HEK293T (cell line): ENCODE measurements at regions not wholly inside any gene's neighbourhood (a gene's known extent, or its start where the extent isn't known, plus 50 kb on each side); places are given as distances from the start of the nearest gene placed in this dataset.

ENCODE experiments used
- ARNT ChIP-seq: fragments of 450-650 bp; IDR thresholded peaks from 2 replicates; pipeline ENCODE4 v1.6.1; 2017; ENCODE audit warnings: mild to moderate bottlenecking
- BHLHE40 ChIP-seq: fragments of 450-650 bp; IDR thresholded peaks from 2 replicates; pipeline ENCODE4 v1.6.1; 2016; ENCODE audit warnings: mild to moderate bottlenecking, moderate library complexity, borderline replicate concordance
- FOXA1 ChIP-seq: fragments of 450-650 bp; IDR thresholded peaks from 2 replicates; pipeline ENCODE4 v1.6.1; 2016; ENCODE audit warnings: mild to moderate bottlenecking
- FOXK2 ChIP-seq: fragments of 450-650 bp; IDR thresholded peaks from 2 replicates; pipeline ENCODE4 v1.6.1; 2016; ENCODE audit warnings: mild to moderate bottlenecking
- FOXM1 ChIP-seq: fragments of 450-650 bp; IDR thresholded peaks from 2 replicates; pipeline ENCODE4 v1.6.1; 2017; ENCODE audit warnings: mild to moderate bottlenecking, borderline replicate concordance
- L3MBTL2 ChIP-seq: fragments of 450-650 bp; conservative IDR thresholded peaks from 2 replicates; pipeline ENCODE4 v1.6.1; 2016; ENCODE audit warnings: mild to moderate bottlenecking
- NFRKB ChIP-seq: fragments of 450-650 bp; IDR thresholded peaks from 2 replicates; pipeline ENCODE4 v1.6.1; 2016; ENCODE audit warnings: mild to moderate bottlenecking, moderate library complexity
- SP1 ChIP-seq: fragments of 450-650 bp; IDR thresholded peaks from 2 replicates; pipeline ENCODE4 v1.6.1; 2017
- SUZ12 ChIP-seq: fragments of 450-650 bp; IDR thresholded peaks from 2 replicates; pipeline ENCODE4 v1.6.1; 2016; ENCODE audit warnings: mild to moderate bottlenecking
- TARDBP ChIP-seq: fragments of 450-650 bp; IDR thresholded peaks from 2 replicates; pipeline ENCODE4 v1.6.1; 2016
- ZNF384 ChIP-seq: fragments of 450-650 bp; IDR thresholded peaks from 2 replicates; pipeline ENCODE4 v1.6.1; 2016
- TF ChIP-seq, protein P1 (sequence below): fragments of 450-650 bp; IDR thresholded peaks from 2 replicates; pipeline ENCODE4 v1.6.1; 2016

DNA sequence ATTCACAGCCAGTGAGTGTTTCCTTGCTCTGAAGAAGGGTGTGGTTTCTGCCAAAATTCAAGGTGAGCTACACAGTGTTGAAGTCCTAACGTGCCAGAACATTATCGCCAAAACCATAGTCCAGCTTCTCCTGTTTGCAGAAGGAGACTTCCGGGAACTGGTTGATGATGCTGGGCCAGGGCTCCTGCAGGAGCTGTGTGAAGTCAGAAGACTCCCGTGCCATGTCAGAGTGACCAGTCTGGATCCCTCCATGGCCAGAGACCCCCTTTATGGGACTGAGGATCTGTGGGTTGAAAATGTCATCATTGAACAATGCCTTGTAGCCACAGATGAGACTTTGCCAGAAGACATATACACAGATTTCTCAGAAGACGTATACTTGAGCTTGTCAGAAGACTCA, 96.0 kb upstream of the RAB12 start:
- no peak for TF ChIP-seq SUZ12
- TF ChIP-seq NFRKB, result no peak
- TF ChIP-seq L3MBTL2, result no peak
- no peak for TF ChIP-seq FOXK2
- TF ChIP-seq SP1, result no peak
- TF ChIP-seq, protein P1, sequence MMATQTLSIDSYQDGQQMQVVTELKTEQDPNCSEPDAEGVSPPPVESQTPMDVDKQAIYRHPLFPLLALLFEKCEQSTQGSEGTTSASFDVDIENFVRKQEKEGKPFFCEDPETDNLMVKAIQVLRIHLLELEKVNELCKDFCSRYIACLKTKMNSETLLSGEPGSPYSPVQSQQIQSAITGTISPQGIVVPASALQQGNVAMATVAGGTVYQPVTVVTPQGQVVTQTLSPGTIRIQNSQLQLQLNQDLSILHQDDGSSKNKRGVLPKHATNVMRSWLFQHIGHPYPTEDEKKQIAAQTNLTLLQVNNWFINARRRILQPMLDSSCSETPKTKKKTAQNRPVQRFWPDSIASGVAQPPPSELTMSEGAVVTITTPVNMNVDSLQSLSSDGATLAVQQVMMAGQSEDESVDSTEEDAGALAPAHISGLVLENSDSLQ, result no peak
- TF ChIP-seq FOXA1, result no peak
- TF ChIP-seq TARDBP, result no peak
- no peak for TF ChIP-seq ZNF384
- TF ChIP-seq BHLHE40, result no peak
- TF ChIP-seq FOXM1, result no peak
- TF ChIP-seq ARNT, result no peak
